Hematopoietic multipotent progenitor cell treated with erythropoietin and hydrocortisone succinate and interleukin-3 and kit ligand, for 15 days (in vitro differentiated cells): ENCODE measurements at regions not wholly inside any gene's neighbourhood (a gene's known extent, or its start where the extent isn't known, plus 50 kb on each side); places are given as distances from the start of the nearest gene placed in this dataset.

Experiments used
- DNase-seq: peaks from one replicate; pipeline ENCODE4 v3.0.0-alpha.2; 2015; ENCODE audit warnings: low spot score

GRCh38 chr12:130102266-130102665, 60.0 kb upstream of the FZD10 start:
- DNase-seq: no peak

GRCh38 chr12:130104571-130105106, 57.6 kb upstream of the FZD10 start:
- DNase-seq: no peak

GRCh38 chr12:130109062-130109945, 53.0 kb upstream of the FZD10 start:
- DNase-seq: no peak

GRCh38 chr12:130110914-130111313, 51.4 kb upstream of the FZD10 start:
- DNase-seq: no peak

GRCh38 chr12:130111965-130112496, 50.2 kb upstream of the FZD10 start:
- DNase-seq: no peak
